ENCODE measurements at regions not wholly inside any gene's neighbourhood (a gene's known extent, or its start where the extent isn't known, plus 50 kb on each side); places are given as distances from the start of the nearest gene placed in this dataset.

- no peak for DNase-seq
- peaks cover 5% of the 10 kb centered on the region for H3K9me3 Mint-ChIP-seq
- peaks cover 10% of the 10 kb centered on the region for H3K27me3 Mint-ChIP-seq
- no peak overlapping the region for H3K4me3 Mint-ChIP-seq
- no peaks in the 10 kb centered on the region for H3K36me3 Mint-ChIP-seq (ENCODE audit: low read depth)
- no peak overlapping the region for H3K27ac Mint-ChIP-seq
- POLR2A ChIA-PET = no interaction called here
- peaks cover 5% of the 10 kb centered on the region for H3K4me1 Mint-ChIP-seq
- CTCF ChIA-PET = no interaction called here
Observed at GRCh38 chr5:142453932-142454331, 129.1 kb upstream of the SPRY4 start.

GRCh38 chr5:142450419-142450818 lies 125.6 kb upstream of the SPRY4 start:
- POLR2A ChIA-PET = no interaction called here
- CTCF ChIA-PET = no interaction called here
- peaks cover 8% of the 10 kb centered on the region for H3K27me3 Mint-ChIP-seq

GRCh38 chr5:142447887-142448286 lies 123.1 kb upstream of the SPRY4 start:
- CTCF ChIA-PET = no interaction called here
- POLR2A ChIA-PET = no interaction called here

More at GRCh38 chr5:142450419-142450818, 125.6 kb upstream of the SPRY4 start:
- Mint-ChIP-seq H3K36me3 (ENCODE audit: low read depth) (no peaks in the 10 kb centered on the region), H3K4me1 (peaks cover 3% of the 10 kb centered on the region), H3K9me3 (peaks cover 12% of the 10 kb centered on the region), H3K4me3 (no peak overlapping the region), H3K27ac (no peak overlapping the region)
- no peak for DNase-seq

GRCh38 chr5:142446960-142447279 lies 122.1 kb upstream of the SPRY4 start:
- Mint-ChIP-seq H3K27ac (no peak overlapping the region), H3K27me3 (peaks cover 11% of the 10 kb centered on the region), H3K36me3 (ENCODE audit: low read depth) (no peaks in the 10 kb centered on the region), H3K9me3 (peaks cover 9% of the 10 kb centered on the region), H3K4me1 (peaks cover 6% of the 10 kb centered on the region), H3K4me3 (no peak overlapping the region)
- ChIA-PET POLR2A (no interaction called here), CTCF (no interaction called here)
- DNase-seq = no peak

More at GRCh38 chr5:142447887-142448286, 123.1 kb upstream of the SPRY4 start:
- peaks cover 12% of the 10 kb centered on the region for H3K9me3 Mint-ChIP-seq
- no peak for DNase-seq
- H3K36me3 Mint-ChIP-seq (ENCODE audit: low read depth) = no peaks in the 10 kb centered on the region
- H3K27me3 Mint-ChIP-seq = peaks cover 8% of the 10 kb centered on the region
- no peak overlapping the region for H3K4me3 Mint-ChIP-seq
- peaks cover 3% of the 10 kb centered on the region for H3K4me1 Mint-ChIP-seq
- no peak overlapping the region for H3K27ac Mint-ChIP-seq

GRCh38 chr5:142446131-142446959 lies 121.5 kb upstream of the SPRY4 start:
- Mint-ChIP-seq H3K4me3 (no peak overlapping the region), H3K4me1 (peaks cover 12% of the 10 kb centered on the region), H3K36me3 (ENCODE audit: low read depth) (no peaks in the 10 kb centered on the region), H3K27ac (no peak overlapping the region), H3K27me3 (peaks cover 13% of the 10 kb centered on the region), H3K9me3 (peaks cover 7% of the 10 kb centered on the region)
- POLR2A ChIA-PET = no interaction called here
- no peak for DNase-seq
- CTCF ChIA-PET = interaction anchor here (1.2 kb wide), 1 partner anchor 121 kb away, joined by 3 read pairs; the partner anchor contains the start of gene SPRY4

GRCh38 chr5:142445266-142445665 lies 120.4 kb upstream of the SPRY4 start:
- ChIA-PET POLR2A (no interaction called here), CTCF (interaction anchor here (1.2 kb wide), 1 partner anchor 120 kb away, joined by 3 read pairs; the partner anchor contains the start of gene SPRY4)
- no peak for DNase-seq
- Mint-ChIP-seq H3K4me3 (no peak overlapping the region), H3K27ac (no peak overlapping the region), H3K27me3 (peaks cover 12% of the 10 kb centered on the region), H3K4me1 (peaks cover 13% of the 10 kb centered on the region), H3K36me3 (ENCODE audit: low read depth) (no peaks in the 10 kb centered on the region), H3K9me3 (peaks cover 7% of the 10 kb centered on the region)

- ChIA-PET CTCF (interaction anchor here (1.2 kb wide), 1 partner anchor 289 kb away, joined by 3 read pairs; no protein-coding TSS in a partner anchor), POLR2A (interaction anchor here (1.1 to 1.8 kb wide), 2 partner anchors 9 to 15 kb away, joined by 3 to 6 read pairs; no protein-coding TSS in a partner anchor)
- no peak for DNase-seq
Observed at GRCh38 chr5:142441616-142442015, 116.8 kb upstream of the SPRY4 start.

GRCh38 chr5:142439207-142439860 lies 114.5 kb upstream of the SPRY4 start:
- ChIA-PET POLR2A (interaction anchor here (1.6 kb wide), 1 partner anchor 13 kb away, joined by 5 read pairs; no protein-coding TSS in a partner anchor), CTCF (no interaction called here)
- no peaks in the 10 kb centered on the region for H3K36me3 Mint-ChIP-seq (ENCODE audit: low read depth)
- H3K4me1 Mint-ChIP-seq = peaks cover 23% of the 10 kb centered on the region
- H3K27ac Mint-ChIP-seq = no peak overlapping the region
- peaks cover 11% of the 10 kb centered on the region for H3K27me3 Mint-ChIP-seq
- no peak overlapping the region for H3K4me3 Mint-ChIP-seq
- H3K9me3 Mint-ChIP-seq = no peaks in the 10 kb centered on the region
- no peak for DNase-seq

More at GRCh38 chr5:142441616-142442015, 116.8 kb upstream of the SPRY4 start:
- no peak overlapping the region for H3K4me3 Mint-ChIP-seq
- H3K36me3 Mint-ChIP-seq (ENCODE audit: low read depth) = no peaks in the 10 kb centered on the region
- peaks cover 11% of the 10 kb centered on the region for H3K27me3 Mint-ChIP-seq
- H3K27ac Mint-ChIP-seq = no peak overlapping the region
- no peaks in the 10 kb centered on the region for H3K9me3 Mint-ChIP-seq
- H3K4me1 Mint-ChIP-seq = peaks cover 26% of the 10 kb centered on the region

- CTCF ChIA-PET = interaction anchor here (0.6 kb wide), 2 partner anchors 814 to 1511 kb away, joined by 3 to 5 read pairs; no protein-coding TSS in a partner anchor
- POLR2A ChIA-PET = interaction anchor here (1.6 kb wide), 1 partner anchor 12 kb away, joined by 5 read pairs; no protein-coding TSS in a partner anchor
Observed at GRCh38 chr5:142438573-142438972, 113.8 kb upstream of the SPRY4 start.

GRCh38 chr5:142437563-142437962 lies 112.7 kb upstream of the SPRY4 start:
- CTCF ChIA-PET = no interaction called here
- Mint-ChIP-seq H3K27me3 (peaks cover 9% of the 10 kb centered on the region), H3K36me3 (ENCODE audit: low read depth) (no peaks in the 10 kb centered on the region), H3K4me1 (peaks cover 40% of the 10 kb centered on the region), H3K9me3 (no peaks in the 10 kb centered on the region), H3K4me3 (no peak overlapping the region), H3K27ac (no peak overlapping the region)
- DNase-seq = no peak
- POLR2A ChIA-PET = interaction anchor here (1.2 kb wide), 1 partner anchor 80 kb away, joined by 4 read pairs; no protein-coding TSS in a partner anchor

More at GRCh38 chr5:142438573-142438972, 113.8 kb upstream of the SPRY4 start:
- Mint-ChIP-seq H3K36me3 (ENCODE audit: low read depth) (no peaks in the 10 kb centered on the region), H3K4me3 (no peak overlapping the region), H3K4me1 (peaks cover 30% of the 10 kb centered on the region), H3K27ac (no peak overlapping the region), H3K27me3 (peaks cover 11% of the 10 kb centered on the region), H3K9me3 (no peaks in the 10 kb centered on the region)
- DNase-seq = no peak

- Mint-ChIP-seq H3K27ac (no peak overlapping the region), H3K36me3 (ENCODE audit: low read depth) (no peaks in the 10 kb centered on the region), H3K4me3 (no peak overlapping the region), H3K4me1 (peaks cover 47% of the 10 kb centered on the region), H3K27me3 (peaks cover under 1% of the 10 kb centered on the region), H3K9me3 (no peaks in the 10 kb centered on the region)
- DNase-seq = no peak
- ChIA-PET POLR2A (interaction anchor here (0.7 to 1.1 kb wide), 3 partner anchors 9 to 110 kb away, joined by 3 read pairs; no protein-coding TSS in a partner anchor), CTCF (interaction anchor here (1.3 kb wide), 1 partner anchor 13 kb away, joined by 6 read pairs; no protein-coding TSS in a partner anchor)
Observed at GRCh38 chr5:142435410-142436115, 110.7 kb upstream of the SPRY4 start.

GRCh38 chr5:142434322-142434612 lies 109.4 kb upstream of the SPRY4 start:
- no peaks in the 10 kb centered on the region for H3K27me3 Mint-ChIP-seq
- no peak for DNase-seq
- H3K9me3 Mint-ChIP-seq = no peaks in the 10 kb centered on the region
- POLR2A ChIA-PET = interaction anchor here (1.1 to 1.3 kb wide), 2 partner anchors 8 to 77 kb away, joined by 3 read pairs; no protein-coding TSS in a partner anchor
- peaks cover 51% of the 10 kb centered on the region for H3K4me1 Mint-ChIP-seq
- no peak overlapping the region for H3K27ac Mint-ChIP-seq
- CTCF ChIA-PET = no interaction called here
- no peaks in the 10 kb centered on the region for H3K36me3 Mint-ChIP-seq (ENCODE audit: low read depth)
- H3K4me3 Mint-ChIP-seq = no peak overlapping the region
